ENCODE measurements at regions not wholly inside any gene's neighbourhood (a gene's known extent, or its start where the extent isn't known, plus 50 kb on each side); places are given as distances from the start of the nearest gene placed in this dataset.

- H3K4me3 ChIP-seq (ENCODE audit: low read depth in 2 of 2, low read length in 1 of 2): no peak overlapping the region
- TF ChIP-seq EP300 (IDR thresholded peaks at IDR 0.05; ENCODE audit: borderline replicate concordance in 1 of 2, low read depth in 1 of 2, low read length in 1 of 2) (no peak), NFIC (IDR thresholded peaks at IDR 0.05; ENCODE audit: borderline replicate concordance) (no peak), FOSL2 (IDR thresholded peaks at IDR 0.05; ENCODE audit: borderline replicate concordance, low read depth) (no peak), TCF12 (IDR thresholded peaks at IDR 0.05) (no peak), FOXM1 (IDR thresholded peaks at IDR 0.05; ENCODE audit: low read depth) (no peak), EZH2phosphoT487 (IDR thresholded peaks at IDR 0.05; ENCODE audit: borderline replicate concordance, low read depth) (no peak), SMC3 (IDR thresholded peaks at IDR 0.05; ENCODE audit: low read depth, low read length) (no peak), CHD2 (IDR thresholded peaks at IDR 0.05; ENCODE audit: low read length, partially characterized antibody) (no peak), ELF1 (IDR thresholded peaks at IDR 0.05) (no peak), MAX (IDR thresholded peaks at IDR 0.05; ENCODE audit: low read depth) (no peak), RCOR1 (IDR thresholded peaks at IDR 0.05; ENCODE audit: low read length) (no peak), SIN3A (IDR thresholded peaks at IDR 0.05; ENCODE audit: borderline replicate concordance, low read depth, low read length) (no peak), PBX3 (IDR thresholded peaks at IDR 0.05) (no peak), ZBTB33 (IDR thresholded peaks at IDR 0.05; ENCODE audit: borderline replicate concordance, low read depth) (no peak)
These were observed 158.7 kb upstream of the NBPF11 start for GRCh38 chr1:148310807-148311206.

GRCh38 chr1:148309940-148310500 lies 157.9 kb upstream of the NBPF11 start:
- no peaks in the 10 kb centered on the region for H3K9me2 ChIP-seq
- H2AFZ ChIP-seq (ENCODE audit: low read depth): no peak overlapping the region
- H3K9ac ChIP-seq: no peak overlapping the region
- no peaks in the 10 kb centered on the region for H3K36me3 ChIP-seq (replicated peaks in 1 of 2; ENCODE audit: control insufficient read depth in 1 of 2, insufficient read depth in 2 of 2, low read length in 1 of 2)
- H3K4me1 ChIP-seq (ENCODE audit: control insufficient read depth in 1 of 2, insufficient read depth in 2 of 2, low read depth in 1 of 2, low read length in 1 of 2): no peaks in the 10 kb centered on the region
- H4K20me1 ChIP-seq (ENCODE audit: insufficient read depth): no peaks in the 10 kb centered on the region
- 31% methylated on average over 16 of the region's 37 CpGs for WGBS (ENCODE audit: low lambda C conversion rate)
- H3K27ac ChIP-seq (ENCODE audit: low read depth in 2 of 2, low read length in 1 of 2): no peak overlapping the region
- DNase-seq: no peak
- no peaks in the 10 kb centered on the region for H3F3A ChIP-seq (replicated peaks; ENCODE audit: insufficient read depth)
- ChIA-PET CTCF (no interaction called here), POLR2A (no interaction called here)
- H3K4me2 ChIP-seq: no peak overlapping the region
- no peak overlapping the region for H3K4me3 ChIP-seq (ENCODE audit: low read depth in 2 of 2, low read length in 1 of 2)
- H3K79me2 ChIP-seq (ENCODE audit: insufficient read depth): no peaks in the 10 kb centered on the region
- peaks cover 27% of the 10 kb centered on the region; the same call in 1 of the 2 replicates for H3K27me3 ChIP-seq (ENCODE audit: insufficient read depth)
- H3K9me3 ChIP-seq: no peaks in the 10 kb centered on the region
- TF ChIP-seq TAF1 (IDR thresholded peaks at IDR 0.05; ENCODE audit: borderline replicate concordance, low read depth, low read length) (no peak), ZBTB33 (IDR thresholded peaks at IDR 0.05; ENCODE audit: borderline replicate concordance, low read depth) (no peak), EZH2phosphoT487 (IDR thresholded peaks at IDR 0.05; ENCODE audit: borderline replicate concordance, low read depth) (no peak), MEF2A (IDR thresholded peaks at IDR 0.05; ENCODE audit: borderline replicate concordance, low read depth) (no peak), RCOR1 (IDR thresholded peaks at IDR 0.05; ENCODE audit: low read length) (no peak), MXI1 (IDR thresholded peaks at IDR 0.05; ENCODE audit: low read depth, low read length) (no peak), POLR2AphosphoS5 (IDR thresholded peaks at IDR 0.05; ENCODE audit: low read depth, low read length) (no peak), SIN3A (IDR thresholded peaks at IDR 0.05; ENCODE audit: borderline replicate concordance, low read depth, low read length) (no peak), CHD2 (IDR thresholded peaks at IDR 0.05; ENCODE audit: low read length, partially characterized antibody) (no peak), FOSL2 (IDR thresholded peaks at IDR 0.05; ENCODE audit: borderline replicate concordance, low read depth) (no peak), FOXM1 (IDR thresholded peaks at IDR 0.05; ENCODE audit: low read depth) (no peak)

More at GRCh38 chr1:148310807-148311206, 158.7 kb upstream of the NBPF11 start:
- Histone ChIP-seq H3F3A (replicated peaks; ENCODE audit: insufficient read depth) (no peaks in the 10 kb centered on the region), H4K20me1 (ENCODE audit: insufficient read depth) (no peaks in the 10 kb centered on the region), H3K79me2 (ENCODE audit: insufficient read depth) (no peaks in the 10 kb centered on the region), H3K36me3 (replicated peaks in 1 of 2; ENCODE audit: control insufficient read depth in 1 of 2, insufficient read depth in 2 of 2, low read length in 1 of 2) (no peaks in the 10 kb centered on the region), H3K4me1 (ENCODE audit: control insufficient read depth in 1 of 2, insufficient read depth in 2 of 2, low read depth in 1 of 2, low read length in 1 of 2) (no peaks in the 10 kb centered on the region), H3K9me2 (no peaks in the 10 kb centered on the region), H2AFZ (ENCODE audit: low read depth) (no peak overlapping the region), H3K27me3 (ENCODE audit: insufficient read depth) (peaks cover 27% of the 10 kb centered on the region; the same call in 1 of the 2 replicates), H3K9me3 (no peaks in the 10 kb centered on the region), H3K27ac (ENCODE audit: low read depth in 2 of 2, low read length in 1 of 2) (no peak overlapping the region), H3K4me2 (no peak overlapping the region), H3K9ac (no peak overlapping the region)
- POLR2A ChIA-PET: no interaction called here
- DNase-seq: no peak
- CTCF ChIA-PET: no interaction called here

Measured in SK-N-SH (cell line).